Body of pancreas (tissue), 4 donors: ENCODE measurements at regions not wholly inside any gene's neighbourhood (a gene's known extent, or its start where the extent isn't known, plus 50 kb on each side); places are given as distances from the start of the nearest gene placed in this dataset.

Experiments used
- ATAC-seq: fragments of 150-250 bp; one replicate; pipeline ENCODE4 v1.9.1; 2016
- DNase-seq, 4 donors: peaks; one replicate each; pipeline ENCODE4 v3.0.0-alpha.2; 2019
- H3K27ac ChIP-seq, 4 donors: fragments of 200-600 bp; sonication (generic); 1 replicate in 3 of 4; 2 replicates in 1 of 4; pipeline versions ENCODE4 v1.5.1 to v1.6.1; 2016 to 2019; ENCODE audit warnings: mild to moderate bottlenecking in 1 of 4, mixed read lengths in 1 of 4, moderate library complexity in 1 of 4
- H3K27me3 ChIP-seq, 2 donors: fragments of 200-600 bp; sonication (generic); one replicate each; pipeline ENCODE4 v1.6.0; 2016; ENCODE audit warnings: mild to moderate bottlenecking in 1 of 2
- H3K36me3 ChIP-seq, 2 donors: fragments of 200-600 bp; sonication (generic); replicated peaks in 1 of 2; 2 replicates each; pipeline ENCODE4 v1.5.1; 2016; ENCODE audit warnings: low read depth in 2 of 2; ENCODE audit not compliant: insufficient read depth in 1 of 2
- H3K4me1 ChIP-seq: fragments of 200-600 bp; sonication (generic); one replicate; pipeline ENCODE4 v1.6.0; 2016
- H3K4me3 ChIP-seq, 2 donors: fragments of 200-600 bp; sonication (generic); 1 replicate in 1 of 2; 2 replicates in 1 of 2; pipeline ENCODE4 v1.5.1; 2016 to 2019
- H3K9me3 ChIP-seq, 3 donors: fragments of 200-600 bp; sonication (generic); 1 replicate in 2 of 3; 2 replicates in 1 of 3; pipeline ENCODE4 v1.5.1; 2016
- CTCF ChIP-seq, 7 experiments: fragments of 450-650 bp in 4 of 7; fragments of 200-600 bp in 3 of 7; sonication (generic) in 3 of 7; IDR thresholded peaks; one replicate each; pipeline ENCODE4 v1.5.1; 2016 to 2019; ENCODE audit warnings: antibody characterized with exemption in 7 of 7
- POLR2A ChIP-seq, 3 donors: fragments of 450-650 bp; IDR thresholded peaks; one replicate each; pipeline ENCODE4 v1.6.1; 2016; ENCODE audit warnings: antibody characterized with exemption in 3 of 3, mild to moderate bottlenecking in 2 of 3
- WGBS, 2 donors: methylation state at CpG; one replicate each; pipeline ENCODE4 v1.1.5; 2017; 5-methylcytosine and 5-hydroxymethylcytosine counted together
- intact Hi-C: fragments of 100-400 bp; cut with DNase I; formaldehyde crosslinking; loops from one replicate; pipeline ENCODE4 v1.15.1; 2023

DNA sequence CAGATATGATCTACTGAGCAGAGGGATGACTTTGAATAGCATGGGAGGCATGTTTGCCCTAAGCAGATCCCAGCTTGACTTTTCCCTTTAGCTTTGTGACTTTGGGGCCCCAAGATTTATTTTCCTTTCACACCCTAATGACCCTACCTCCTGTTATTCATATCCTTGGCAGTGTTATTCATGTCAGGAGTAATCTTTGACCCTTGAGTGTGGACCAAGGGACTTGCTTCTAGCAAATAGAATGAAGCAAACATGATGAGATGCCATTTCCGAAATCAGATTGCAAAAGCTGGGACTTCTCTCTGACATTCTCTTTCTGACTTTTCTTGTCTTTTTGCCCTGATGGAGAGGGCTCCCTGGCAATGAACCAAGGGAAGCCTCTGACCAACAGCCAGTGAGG lies 415.4 kb upstream of the PROK2 start:
- H3K27ac ChIP-seq: no peak overlapping the region
- DNase-seq (no peak), ATAC-seq (no peak)
- H3K4me3 ChIP-seq: no peak overlapping the region
- H3K36me3 ChIP-seq: no peaks in the 10 kb centered on the region
- H3K9me3 ChIP-seq: no peaks in the 10 kb centered on the region
- intact Hi-C loops: no loop called here
- 65 to 77% methylated on average over 1 of the region's 1 CpG for WGBS, 2 donors
- TF ChIP-seq CTCF (IDR thresholded peaks at IDR 0.05) (no peak), POLR2A (IDR thresholded peaks at IDR 0.05) (no peak)
- H3K4me1 ChIP-seq: no peaks in the 10 kb centered on the region
- no peaks in the 10 kb centered on the region for H3K27me3 ChIP-seq

DNA sequence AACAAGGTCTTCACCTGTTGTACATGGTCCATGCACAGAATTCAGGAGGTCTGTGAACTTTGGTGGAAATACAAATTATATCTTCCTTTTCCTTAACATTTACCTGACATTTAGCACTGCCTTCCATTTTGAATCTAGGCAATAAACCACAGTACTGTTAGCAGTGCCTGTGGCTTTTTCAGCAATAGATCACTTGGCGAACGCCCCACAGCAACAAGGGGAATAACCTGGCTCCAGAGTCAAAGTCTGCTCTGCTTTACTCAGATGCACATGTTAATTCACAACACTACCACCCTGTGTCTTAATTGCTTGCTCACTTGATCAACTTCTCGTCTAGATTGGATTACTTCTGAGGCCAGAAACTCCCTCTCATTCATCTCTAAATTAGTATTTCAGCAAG lies 414.6 kb upstream of the PROK2 start:
- WGBS, 2 donors: 83 to 84% methylated on average over 3 of the region's 3 CpGs

GRCh38 chr3:72196377-72196929 lies 411.5 kb upstream of the PROK2 start:
- ATAC-seq: no peak
- H3K27me3 ChIP-seq: no peaks in the 10 kb centered on the region
- 75 to 78% methylated on average over 6 of the region's 6 CpGs for WGBS, 2 donors
- H3K27ac ChIP-seq: no peak overlapping the region
- no peak overlapping the region for H3K4me3 ChIP-seq
- H3K36me3 ChIP-seq: no peaks in the 10 kb centered on the region
- intact Hi-C loops: no loop called here
- TF ChIP-seq POLR2A (IDR thresholded peaks at IDR 0.05) (no peak), CTCF (IDR thresholded peaks at IDR 0.05) (no peak)
- no peaks in the 10 kb centered on the region for H3K4me1 ChIP-seq
- DNase-seq: no peak
- peaks cover 0 to 6% (median 0%) of the 10 kb centered on the region in 3 donors for H3K9me3 ChIP-seq

More for the DNA sequence above, 414.6 kb upstream of the PROK2 start:
- Histone ChIP-seq H3K9me3 (no peaks in the 10 kb centered on the region), H3K36me3 (no peaks in the 10 kb centered on the region), H3K27ac (no peak overlapping the region), H3K4me1 (no peaks in the 10 kb centered on the region), H3K4me3 (no peak overlapping the region), H3K27me3 (no peaks in the 10 kb centered on the region)
- ATAC-seq (no peak), DNase-seq (no peak)
- intact Hi-C loops: no loop called here
- no peak for TF ChIP-seq POLR2A (IDR thresholded peaks at IDR 0.05)
- no peak for TF ChIP-seq CTCF (IDR thresholded peaks at IDR 0.05)

- TF ChIP-seq POLR2A (IDR thresholded peaks at IDR 0.05) (no peak), CTCF (IDR thresholded peaks at IDR 0.05) (no peak)
- ATAC-seq (no peak), DNase-seq (no peak)
- Histone ChIP-seq H3K27ac (no peak overlapping the region), H3K36me3 (no peaks in the 10 kb centered on the region), H3K4me3 (no peak overlapping the region), H3K27me3 (no peaks in the 10 kb centered on the region), H3K9me3 (peaks cover 0 to 6% (median 0%) of the 10 kb centered on the region in 3 donors), H3K4me1 (no peaks in the 10 kb centered on the region)
- 84 to 85% methylated on average over 3 of the region's 3 CpGs for WGBS, 2 donors
- intact Hi-C loops: no loop called here
Measured at GRCh38 chr3:72195895-72196294, 410.9 kb upstream of the PROK2 start.

DNA sequence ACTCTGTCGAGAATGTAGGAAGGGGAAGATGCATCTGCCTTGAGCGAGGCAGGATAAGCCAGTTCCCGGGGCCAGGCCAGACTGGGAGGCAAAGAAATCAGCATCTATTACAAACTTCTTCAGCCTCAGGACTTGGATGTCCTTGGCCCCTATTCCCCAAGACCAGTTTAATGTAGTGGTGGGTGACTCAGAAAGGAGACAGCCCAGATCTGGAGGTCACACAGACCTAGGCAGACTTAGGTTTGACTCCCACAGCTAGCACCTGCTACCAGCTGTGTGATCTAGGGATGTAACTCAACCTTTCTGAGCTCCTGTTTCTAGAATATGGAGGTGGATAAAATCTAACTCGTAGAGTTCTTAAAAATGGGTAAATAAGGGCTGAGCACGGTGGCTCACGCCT lies 409.5 kb upstream of the PROK2 start:
- Histone ChIP-seq H3K4me3 (no peak overlapping the region), H3K4me1 (no peaks in the 10 kb centered on the region), H3K9me3 (peaks cover 0 to 6% (median 0%) of the 10 kb centered on the region in 3 donors), H3K27me3 (no peaks in the 10 kb centered on the region), H3K36me3 (no peaks in the 10 kb centered on the region), H3K27ac (no peak overlapping the region)
- ATAC-seq (no peak), DNase-seq (no peak)
- WGBS, 2 donors: 81 to 90% methylated on average over 6 of the region's 6 CpGs
- intact Hi-C loops: no loop called here
- TF ChIP-seq CTCF (IDR thresholded peaks at IDR 0.05) (no peak), POLR2A (IDR thresholded peaks at IDR 0.05) (no peak)
